ENCODE measurements at regions not wholly inside any gene's neighbourhood (a gene's known extent, or its start where the extent isn't known, plus 50 kb on each side); places are given as distances from the start of the nearest gene placed in this dataset.

DNA sequence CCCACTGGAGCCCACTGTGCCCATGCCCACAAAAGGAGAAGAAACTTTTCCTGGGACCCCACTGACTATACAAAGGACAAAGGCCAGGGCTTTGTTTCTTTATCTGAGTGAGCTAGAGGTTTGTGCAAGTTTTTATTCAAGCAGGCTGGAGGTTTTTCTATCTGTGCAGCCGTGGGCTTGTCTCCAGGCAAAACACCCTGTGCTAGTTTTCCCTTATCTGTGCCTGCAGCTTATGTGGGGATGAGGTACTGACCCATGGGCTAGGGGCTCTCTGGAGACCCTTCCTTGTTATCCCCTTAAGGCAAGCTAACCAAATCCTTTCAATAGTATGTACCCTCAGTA lies 545.5 kb downstream of the ZPLD1 start:
- Histone ChIP-seq H3K79me2 (ENCODE audit: low read depth) (no peaks in the 10 kb centered on the region), H4K20me1 (ENCODE audit: low read depth) (no peaks in the 10 kb centered on the region), H3K4me3 (no peak overlapping the region), H3K9me3 (ENCODE audit: low read depth) (no peaks in the 10 kb centered on the region), H3K4me2 (no peak overlapping the region), H3K9ac (no peak overlapping the region), H3K4me1 (no peaks in the 10 kb centered on the region), H2AFZ (replicated peaks) (no peak overlapping the region), H3F3A (ENCODE audit: low read depth) (no peaks in the 10 kb centered on the region), H3K27me3 (no peaks in the 10 kb centered on the region), H3K36me3 (no peaks in the 10 kb centered on the region), H3K27ac (no peak overlapping the region)
- Mint-ChIP-seq H3K4me3 (no peak overlapping the region), H3K36me3 (no peaks in the 10 kb centered on the region), H3K27me3 (ENCODE audit: insufficient read depth, low read depth) (no peaks in the 10 kb centered on the region), H3K4me1 (no peaks in the 10 kb centered on the region), H3K27ac (no peak overlapping the region), H3K9me3 (no peaks in the 10 kb centered on the region)
- DNase-seq (ENCODE audit: low spot score), result no peak
- TF ChIP-seq, protein P1, sequence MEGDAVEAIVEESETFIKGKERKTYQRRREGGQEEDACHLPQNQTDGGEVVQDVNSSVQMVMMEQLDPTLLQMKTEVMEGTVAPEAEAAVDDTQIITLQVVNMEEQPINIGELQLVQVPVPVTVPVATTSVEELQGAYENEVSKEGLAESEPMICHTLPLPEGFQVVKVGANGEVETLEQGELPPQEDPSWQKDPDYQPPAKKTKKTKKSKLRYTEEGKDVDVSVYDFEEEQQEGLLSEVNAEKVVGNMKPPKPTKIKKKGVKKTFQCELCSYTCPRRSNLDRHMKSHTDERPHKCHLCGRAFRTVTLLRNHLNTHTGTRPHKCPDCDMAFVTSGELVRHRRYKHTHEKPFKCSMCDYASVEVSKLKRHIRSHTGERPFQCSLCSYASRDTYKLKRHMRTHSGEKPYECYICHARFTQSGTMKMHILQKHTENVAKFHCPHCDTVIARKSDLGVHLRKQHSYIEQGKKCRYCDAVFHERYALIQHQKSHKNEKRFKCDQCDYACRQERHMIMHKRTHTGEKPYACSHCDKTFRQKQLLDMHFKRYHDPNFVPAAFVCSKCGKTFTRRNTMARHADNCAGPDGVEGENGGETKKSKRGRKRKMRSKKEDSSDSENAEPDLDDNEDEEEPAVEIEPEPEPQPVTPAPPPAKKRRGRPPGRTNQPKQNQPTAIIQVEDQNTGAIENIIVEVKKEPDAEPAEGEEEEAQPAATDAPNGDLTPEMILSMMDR (IDR thresholded peaks at IDR 0.05), result no peak
- TF ChIP-seq EZH2phosphoT487 (IDR thresholded peaks at IDR 0.05) (no peak), EZH2 (IDR thresholded peaks at IDR 0.05) (no peak)

DNA sequence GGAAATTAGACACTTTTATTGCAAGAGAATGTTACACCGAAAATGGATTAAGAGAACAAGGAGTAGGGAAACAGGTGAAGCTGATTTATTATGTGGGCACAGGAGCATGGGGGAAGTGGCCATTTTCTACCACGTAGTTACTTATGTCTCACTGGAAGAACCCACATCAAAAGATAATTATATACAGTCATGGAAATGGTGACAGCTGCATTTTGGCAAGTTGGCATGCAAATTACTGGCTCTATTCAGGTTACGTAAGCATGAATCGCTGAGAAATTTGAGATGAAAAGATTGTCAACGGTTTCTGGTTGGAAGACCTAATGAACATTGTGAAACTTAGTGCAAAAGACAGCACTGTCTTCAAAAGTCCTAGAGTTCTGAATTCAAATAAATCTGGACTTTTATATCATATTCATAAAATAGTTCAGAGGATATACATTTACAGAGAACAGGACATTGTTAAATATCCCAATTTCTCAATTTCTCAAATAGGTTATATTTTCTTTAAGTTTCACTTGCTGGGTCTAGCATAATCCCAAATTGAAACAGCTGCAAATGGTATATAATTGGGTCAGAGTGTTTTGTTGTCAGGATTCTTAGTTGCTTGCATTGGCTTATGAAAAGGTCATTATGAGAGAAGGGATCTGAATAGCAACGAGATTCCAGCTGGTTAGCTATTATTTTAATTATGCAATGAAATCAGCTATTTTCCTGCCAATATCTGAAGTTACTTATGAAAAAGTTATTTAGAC lies 567.8 kb downstream of the ZPLD1 start:
- H4K20me1 ChIP-seq (ENCODE audit: low read depth), result no peaks in the 10 kb centered on the region
- no peaks in the 10 kb centered on the region for H3K79me2 ChIP-seq (ENCODE audit: low read depth)
- no peak for TF ChIP-seq EZH2 (IDR thresholded peaks at IDR 0.05)
- no peak for TF ChIP-seq EZH2phosphoT487 (IDR thresholded peaks at IDR 0.05)
- TF ChIP-seq, protein P1 (IDR thresholded peaks at IDR 0.05), result no peak
- no peak overlapping the region for H3K9ac ChIP-seq
- peaks cover 5% of the 10 kb centered on the region for H3K4me1 Mint-ChIP-seq
- no peaks in the 10 kb centered on the region for H3K27me3 Mint-ChIP-seq (ENCODE audit: insufficient read depth, low read depth)
- no peak overlapping the region for H2AFZ ChIP-seq (replicated peaks)
- H3F3A ChIP-seq (ENCODE audit: low read depth), result no peaks in the 10 kb centered on the region
- no peak for DNase-seq (ENCODE audit: low spot score)
- no peak overlapping the region for H3K4me3 ChIP-seq
- no peak overlapping the region for H3K27ac ChIP-seq
- H3K36me3 Mint-ChIP-seq, result no peaks in the 10 kb centered on the region
- H3K27me3 ChIP-seq, result no peaks in the 10 kb centered on the region
- no peaks in the 10 kb centered on the region for H3K36me3 ChIP-seq
- H3K9me3 ChIP-seq (ENCODE audit: low read depth), result no peaks in the 10 kb centered on the region
- H3K27ac Mint-ChIP-seq, result no peak overlapping the region
- H3K4me2 ChIP-seq, result no peak overlapping the region
- H3K9me3 Mint-ChIP-seq, result no peaks in the 10 kb centered on the region
- no peaks in the 10 kb centered on the region for H3K4me1 ChIP-seq
- H3K4me3 Mint-ChIP-seq, result no peak overlapping the region

DNA sequence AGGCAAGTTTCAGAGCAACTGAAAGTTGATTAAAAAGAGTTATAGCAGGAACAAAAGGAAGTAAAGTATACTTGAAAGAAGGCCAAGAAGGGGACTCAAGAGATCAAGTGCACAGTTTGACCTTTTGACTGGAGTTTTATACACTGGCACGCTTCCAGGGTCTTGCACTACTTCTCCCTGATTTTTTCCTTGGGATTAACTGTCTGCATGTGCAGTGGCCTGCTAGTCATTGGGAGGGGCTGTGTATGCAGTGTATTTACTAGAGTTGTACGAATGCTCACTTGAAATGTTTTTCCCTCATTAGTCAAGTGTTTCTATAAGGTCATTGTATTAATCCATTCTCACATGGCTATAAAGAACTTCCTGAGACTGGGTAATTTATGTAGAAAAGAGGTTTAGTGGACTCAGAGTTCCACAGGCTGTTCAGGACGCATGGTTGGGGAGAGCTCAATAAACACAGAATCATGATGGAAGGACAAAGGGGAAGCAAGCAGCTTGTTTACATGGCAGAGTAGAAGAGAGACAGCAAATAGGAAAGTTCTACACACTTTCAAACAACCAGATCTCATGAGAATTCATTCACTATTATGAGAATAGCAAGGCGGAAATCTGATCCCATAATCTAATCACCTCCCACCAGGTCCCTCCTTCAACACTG lies 571.8 kb downstream of the ZPLD1 start:
- Histone ChIP-seq H3K9ac (no peak overlapping the region), H2AFZ (replicated peaks) (no peak overlapping the region), H3K4me1 (no peaks in the 10 kb centered on the region), H3K79me2 (ENCODE audit: low read depth) (no peaks in the 10 kb centered on the region), H3K27ac (no peak overlapping the region), H3K9me3 (ENCODE audit: low read depth) (no peaks in the 10 kb centered on the region), H3K4me3 (no peak overlapping the region), H3K36me3 (no peaks in the 10 kb centered on the region), H3K27me3 (no peaks in the 10 kb centered on the region), H4K20me1 (ENCODE audit: low read depth) (no peaks in the 10 kb centered on the region), H3K4me2 (no peak overlapping the region), H3F3A (ENCODE audit: low read depth) (no peaks in the 10 kb centered on the region)
- no peak for DNase-seq (ENCODE audit: low spot score)
- H3K27me3 Mint-ChIP-seq (ENCODE audit: insufficient read depth, low read depth), result no peaks in the 10 kb centered on the region
- TF ChIP-seq EZH2 (IDR thresholded peaks at IDR 0.05), result no peak
- TF ChIP-seq, protein P1 (IDR thresholded peaks at IDR 0.05), result no peak
- no peak for TF ChIP-seq EZH2phosphoT487 (IDR thresholded peaks at IDR 0.05)
- H3K9me3 Mint-ChIP-seq, result no peaks in the 10 kb centered on the region
- no peaks in the 10 kb centered on the region for H3K36me3 Mint-ChIP-seq
- peaks cover 5% of the 10 kb centered on the region for H3K4me1 Mint-ChIP-seq
- no peak overlapping the region for H3K27ac Mint-ChIP-seq
- H3K4me3 Mint-ChIP-seq, result no peak overlapping the region

Data from neural progenitor cell (in vitro differentiated cells).